ENCODE measurements at regions not wholly inside any gene's neighbourhood (a gene's known extent, or its start where the extent isn't known, plus 50 kb on each side); places are given as distances from the start of the nearest gene placed in this dataset.

DNA sequence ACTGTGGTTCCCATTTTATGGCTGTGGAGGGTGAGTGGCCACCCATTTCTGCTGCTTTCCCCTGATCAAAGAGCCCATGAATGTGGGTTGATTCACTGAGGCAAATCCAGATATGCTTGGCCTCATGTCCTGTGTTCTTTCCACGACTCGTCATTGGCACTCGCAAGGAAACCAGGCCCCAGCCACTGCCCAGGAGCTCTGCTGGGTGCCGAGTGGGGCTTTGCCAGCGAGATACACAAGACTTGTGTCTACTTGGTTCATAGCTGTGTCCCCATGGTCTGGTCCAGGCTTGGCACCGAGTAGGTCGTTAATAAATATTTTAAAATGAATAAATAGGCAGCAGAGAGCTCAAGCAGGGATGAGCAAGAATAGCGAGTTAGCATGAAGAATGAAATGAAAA is 1291.5 kb downstream of the TBC1D22A start:
- TF ChIP-seq, protein P1, sequence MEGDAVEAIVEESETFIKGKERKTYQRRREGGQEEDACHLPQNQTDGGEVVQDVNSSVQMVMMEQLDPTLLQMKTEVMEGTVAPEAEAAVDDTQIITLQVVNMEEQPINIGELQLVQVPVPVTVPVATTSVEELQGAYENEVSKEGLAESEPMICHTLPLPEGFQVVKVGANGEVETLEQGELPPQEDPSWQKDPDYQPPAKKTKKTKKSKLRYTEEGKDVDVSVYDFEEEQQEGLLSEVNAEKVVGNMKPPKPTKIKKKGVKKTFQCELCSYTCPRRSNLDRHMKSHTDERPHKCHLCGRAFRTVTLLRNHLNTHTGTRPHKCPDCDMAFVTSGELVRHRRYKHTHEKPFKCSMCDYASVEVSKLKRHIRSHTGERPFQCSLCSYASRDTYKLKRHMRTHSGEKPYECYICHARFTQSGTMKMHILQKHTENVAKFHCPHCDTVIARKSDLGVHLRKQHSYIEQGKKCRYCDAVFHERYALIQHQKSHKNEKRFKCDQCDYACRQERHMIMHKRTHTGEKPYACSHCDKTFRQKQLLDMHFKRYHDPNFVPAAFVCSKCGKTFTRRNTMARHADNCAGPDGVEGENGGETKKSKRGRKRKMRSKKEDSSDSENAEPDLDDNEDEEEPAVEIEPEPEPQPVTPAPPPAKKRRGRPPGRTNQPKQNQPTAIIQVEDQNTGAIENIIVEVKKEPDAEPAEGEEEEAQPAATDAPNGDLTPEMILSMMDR (IDR thresholded peaks at IDR 0.05; ENCODE audit: low read depth, low read length), result no peak
- DNase-seq (ENCODE audit: extremely low read depth, low read depth), result no peak

DNA sequence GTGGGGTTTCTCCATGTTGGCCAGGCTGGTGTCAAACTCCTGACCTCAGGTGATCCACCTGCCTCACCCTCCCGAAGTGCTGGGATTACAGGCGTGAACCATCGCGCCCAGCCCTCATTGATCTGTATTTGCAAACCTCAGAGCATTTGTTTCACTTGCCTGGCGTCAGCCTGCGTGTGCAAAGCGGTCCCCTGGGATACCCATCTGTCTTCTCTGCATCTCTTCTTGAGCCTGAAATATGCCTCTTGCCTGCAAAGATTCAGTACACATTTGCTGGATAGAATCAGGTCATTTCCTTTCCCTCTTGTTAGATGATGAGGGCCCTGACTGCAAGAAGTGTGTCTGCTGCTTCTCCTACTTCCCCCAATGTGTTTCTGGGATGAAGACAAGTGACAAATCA is 1291.0 kb downstream of the TBC1D22A start:
- no peak for DNase-seq (ENCODE audit: extremely low read depth, low read depth)
- TF ChIP-seq, protein P1 (IDR thresholded peaks at IDR 0.05; ENCODE audit: low read depth, low read length), result no peak

DNA sequence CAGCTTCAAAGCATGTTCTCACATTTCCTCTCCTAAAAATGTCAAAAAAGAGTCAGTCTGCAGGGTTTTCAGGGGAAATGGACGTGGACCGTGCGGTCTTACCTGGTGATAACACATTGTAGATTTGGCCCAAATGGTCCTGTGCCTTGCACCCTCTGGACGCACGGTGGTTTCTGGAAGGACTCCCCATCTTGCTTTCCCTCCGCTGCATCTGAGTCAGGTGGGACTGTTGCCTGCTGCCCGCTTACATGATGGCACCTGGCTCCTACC is 1290.1 kb downstream of the TBC1D22A start:
- TF ChIP-seq, protein P1 (IDR thresholded peaks at IDR 0.05; ENCODE audit: low read depth, low read length), result no peak

DNA sequence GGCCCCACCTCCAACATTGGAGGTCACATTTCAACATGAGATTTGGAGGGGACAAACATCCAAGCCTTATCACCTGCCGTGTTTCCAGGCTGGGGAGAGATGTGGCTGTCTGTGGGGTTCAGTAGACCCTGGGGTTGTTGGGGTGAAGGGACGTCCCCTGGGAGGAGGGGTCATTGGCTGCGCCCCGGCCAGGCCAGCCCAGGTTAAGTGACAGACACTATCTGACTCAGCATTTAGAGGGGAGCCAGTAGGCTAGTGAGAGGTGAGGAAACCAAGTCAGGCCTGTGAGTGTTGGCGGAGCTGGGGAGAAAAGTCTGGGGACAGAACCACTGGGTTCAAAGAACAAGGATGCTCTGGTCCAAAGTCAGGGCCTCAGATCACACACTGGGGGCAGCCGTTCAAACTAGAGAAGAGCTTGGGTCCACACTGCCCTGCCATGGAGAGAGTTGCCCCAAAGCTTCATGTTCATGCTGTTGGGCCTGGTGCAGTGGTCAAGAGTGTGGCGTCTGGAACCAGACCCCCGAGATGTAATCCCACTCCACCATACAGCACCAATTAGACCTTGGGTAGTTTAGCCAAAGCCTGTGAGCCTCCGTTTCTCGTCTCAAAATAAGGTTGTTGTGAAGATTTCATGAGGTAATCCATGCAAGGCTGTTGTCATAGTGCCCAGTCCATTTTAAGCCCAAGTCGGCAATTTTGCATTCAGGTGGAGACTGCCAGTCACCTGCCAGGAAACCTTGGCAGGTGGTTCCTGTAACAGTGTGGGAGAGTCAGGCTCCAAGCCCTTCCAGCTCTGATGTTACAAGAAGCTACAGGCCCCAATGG is 1289.6 kb downstream of the TBC1D22A start:
- TF ChIP-seq, protein P1 (IDR thresholded peaks at IDR 0.05; ENCODE audit: low read depth, low read length), result no peak
- DNase-seq (ENCODE audit: extremely low read depth, low read depth), result no peak

More for the DNA sequence above, 1290.1 kb downstream of the TBC1D22A start:
- no peak for DNase-seq (ENCODE audit: extremely low read depth, low read depth)

DNA sequence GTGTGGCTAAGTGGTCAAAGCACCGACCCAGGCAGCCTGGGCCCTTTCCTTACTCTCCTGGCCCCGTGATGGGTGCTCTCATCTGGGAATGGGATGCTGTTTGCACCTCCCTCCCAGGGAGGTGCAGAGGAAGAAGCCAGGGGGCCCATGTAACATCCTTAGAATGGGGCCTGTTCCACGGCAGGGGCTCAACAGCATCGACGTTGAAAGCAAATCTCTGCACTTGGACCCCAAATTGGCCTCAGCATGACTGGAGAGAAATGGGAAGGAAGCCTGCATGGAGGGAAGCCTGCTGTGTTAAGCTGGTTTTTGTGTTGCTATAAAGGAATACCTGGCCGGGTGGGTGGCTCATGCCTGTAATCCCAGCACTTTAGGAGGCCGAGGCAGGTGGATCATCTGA is 1288.4 kb downstream of the TBC1D22A start:
- DNase-seq (ENCODE audit: extremely low read depth, low read depth), result no peak
- TF ChIP-seq, protein P1 (IDR thresholded peaks at IDR 0.05; ENCODE audit: low read depth, low read length), result no peak

DNA sequence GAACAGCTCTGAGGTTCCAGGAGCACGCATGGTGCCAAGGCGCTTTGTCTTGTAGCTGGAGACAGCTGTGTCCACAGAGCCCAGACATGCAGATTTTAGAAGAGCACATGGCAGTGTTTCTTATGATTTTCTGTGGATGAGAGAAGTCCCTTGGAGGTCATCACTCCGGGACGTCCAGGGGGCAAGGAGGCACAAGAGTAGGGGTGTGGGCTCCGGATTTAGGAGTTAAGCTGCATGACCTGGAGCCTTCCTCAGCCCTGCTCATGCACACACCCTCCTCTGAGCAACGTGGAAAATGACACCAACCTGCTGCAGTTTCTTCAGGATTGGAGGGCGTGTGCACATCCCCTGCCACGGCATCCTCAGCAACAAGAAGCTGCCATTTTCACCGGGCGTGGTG is 1286.7 kb downstream of the TBC1D22A start:
- TF ChIP-seq, protein P1 (IDR thresholded peaks at IDR 0.05; ENCODE audit: low read depth, low read length), result no peak

DNA sequence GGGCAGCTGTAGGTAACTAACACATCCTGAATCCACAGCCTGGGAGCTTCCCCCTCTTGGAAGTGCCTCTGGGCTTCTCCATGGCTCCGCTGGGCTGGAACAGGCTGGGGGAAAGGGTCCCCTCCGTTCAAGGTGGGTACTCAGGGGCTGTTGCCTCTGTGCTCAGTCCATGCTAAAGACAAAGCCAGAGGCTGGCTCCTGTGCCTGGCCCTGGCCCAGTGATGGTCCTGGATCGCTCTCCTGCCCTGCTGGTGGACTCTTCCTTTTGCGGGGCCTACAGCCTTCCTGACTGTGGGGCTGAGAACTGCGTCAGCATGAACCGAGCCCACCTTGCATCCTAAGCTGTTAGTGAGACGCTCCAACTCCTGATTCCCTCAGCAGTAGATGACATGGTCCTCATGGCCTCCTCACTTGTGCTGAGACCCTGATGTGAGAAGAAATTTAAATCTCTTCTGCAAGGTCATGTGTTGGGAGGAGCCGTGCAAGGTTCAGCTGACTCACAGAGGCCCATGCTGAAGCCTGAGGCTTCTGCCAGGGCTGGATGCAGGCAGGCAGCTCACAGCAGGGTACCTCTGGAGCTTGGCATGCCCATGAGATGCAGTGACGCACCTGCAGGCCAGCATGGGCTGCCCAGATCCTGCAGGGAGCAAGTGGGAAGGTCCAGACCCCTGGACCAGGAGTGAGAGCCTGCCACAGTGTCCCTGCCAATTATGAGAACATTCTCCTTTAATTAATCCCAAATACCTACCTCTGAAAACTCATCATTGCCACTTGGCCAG is 1285.5 kb downstream of the TBC1D22A start:
- TF ChIP-seq, protein P1 (IDR thresholded peaks at IDR 0.05; ENCODE audit: low read depth, low read length), result no peak
- no peak for DNase-seq (ENCODE audit: extremely low read depth, low read depth)

More for the DNA sequence above, 1286.7 kb downstream of the TBC1D22A start:
- no peak for DNase-seq (ENCODE audit: extremely low read depth, low read depth)
